IMR-90 (cell line): ENCODE measurements at regions not wholly inside any gene's neighbourhood (a gene's known extent, or its start where the extent isn't known, plus 50 kb on each side); places are given as distances from the start of the nearest gene placed in this dataset.

Source experiments
- ATAC-seq: fragments of 200-7000 bp; cut with Tn5 transposase; 2 replicates; pipeline ENCODE4 v1.9.1; 2020; ENCODE audit warnings: low read depth, mild to moderate bottlenecking, moderate library complexity
- BruUV-seq: library from RNA; stranded (reverse); fragments of 400-500 nt; replicated peaks from 2 replicates; lab custom pipeline; 2021; lab: Mats Ljungman, UMichigan
- CTCF ChIA-PET: fragments of 300-600 bp; formaldehyde crosslinking; extraction: SDS; loops from one replicate; lab custom pipeline; 2021; ENCODE audit warnings: antibody characterized with exemption; lab: Yijun Ruan, JAX
- POLR2A ChIA-PET: fragments of 300-600 bp; sonication (Branson Sonifier 250); formaldehyde crosslinking; loops from one replicate; lab custom pipeline; 2022; ENCODE audit warnings: antibody characterized with exemption; ENCODE audit not compliant: unreplicated experiment; lab: Charles Lee
- DNase-seq: peaks from one replicate; pipeline ENCODE4 v3.0.0; 2013
- H2AFZ ChIP-seq: replicated peaks from 2 replicates; pipeline ENCODE3; 2013; ENCODE audit warnings: low read length, mild to moderate bottlenecking; ENCODE audit not compliant: poor library complexity
- H2AK5ac ChIP-seq: 2 replicates; pipeline ENCODE4 v1.6.1; 2013; ENCODE audit warnings: low read depth, low read length, inconsistent platforms
- H2AK9ac ChIP-seq: replicated peaks from 2 replicates; pipeline ENCODE3; 2013; ENCODE audit warnings: mild to moderate bottlenecking, low read depth, low read length, moderate library complexity; ENCODE audit not compliant: poor library complexity
- H2BK120ac ChIP-seq: 2 replicates; pipeline ENCODE4 v1.6.1; 2013; ENCODE audit warnings: low read depth, low read length, inconsistent platforms
- H2BK15ac ChIP-seq: 3 replicates; pipeline ENCODE4 v1.6.1; 2013; ENCODE audit warnings: low read depth, low read length, inconsistent platforms
- H2BK20ac ChIP-seq: 2 replicates; pipeline ENCODE4 v1.6.1; 2013; ENCODE audit warnings: low read depth, mild to moderate bottlenecking, inconsistent platforms, low read length, moderate library complexity
- H2BK5ac ChIP-seq: 2 replicates; pipeline ENCODE4 v1.6.1; 2013; ENCODE audit warnings: mild to moderate bottlenecking, low read depth, low read length, inconsistent platforms; ENCODE audit not compliant: poor library complexity, severe bottlenecking
- H3K14ac ChIP-seq: replicated peaks from 2 replicates; pipeline ENCODE4 v1.6.1; 2013; ENCODE audit warnings: low read depth, low read length, inconsistent platforms
- H3K18ac ChIP-seq: 2 replicates; pipeline ENCODE4 v1.6.1; 2013; ENCODE audit warnings: low read depth, low read length, control low read depth
- H3K23ac ChIP-seq: 2 replicates; pipeline ENCODE4 v1.6.1; 2013; ENCODE audit warnings: low read depth, low read length, inconsistent platforms
- H3K27ac ChIP-seq: 2 replicates; pipeline ENCODE4 v1.5.1; 2013; ENCODE audit warnings: mild to moderate bottlenecking, control low read depth, low read length; ENCODE audit not compliant: insufficient read depth
- H3K27me3 ChIP-seq: 2 replicates; pipeline ENCODE4 v1.6.1; 2013; ENCODE audit warnings: low read length; ENCODE audit not compliant: control insufficient read depth, insufficient read depth
- H3K36me3 ChIP-seq: 2 replicates; pipeline ENCODE4 v1.6.1; 2013; ENCODE audit warnings: low read length, mixed read lengths; ENCODE audit not compliant: control insufficient read depth, insufficient read depth
- H3K4ac ChIP-seq: 2 replicates; pipeline ENCODE4 v1.6.1; 2013; ENCODE audit warnings: low read depth, low read length, inconsistent platforms
- H3K4me1 ChIP-seq: 2 replicates; pipeline ENCODE4 v1.6.1; 2013; ENCODE audit warnings: low read length, mixed read lengths; ENCODE audit not compliant: control insufficient read depth, insufficient read depth
- H3K4me2 ChIP-seq: 2 replicates; pipeline ENCODE4 v1.6.1; 2013; ENCODE audit warnings: low read depth, mild to moderate bottlenecking, control low read depth, low read length, moderate library complexity
- H3K4me3 ChIP-seq: 2 replicates; pipeline ENCODE4 v1.5.1; 2013; ENCODE audit warnings: low read depth, mild to moderate bottlenecking, control low read depth, low read length, moderate library complexity; ENCODE audit not compliant: insufficient read depth
- H3K56ac ChIP-seq: 2 replicates; pipeline ENCODE4 v1.6.1; 2013; ENCODE audit warnings: low read length, inconsistent platforms; ENCODE audit not compliant: insufficient read depth; ENCODE audit errors: extremely low read depth
- H3K79me1 ChIP-seq, 2 experiments: 2 replicates each; pipeline ENCODE4 v1.6.1; 2013; ENCODE audit warnings: low read length in 2 of 2, inconsistent platforms in 1 of 2, low read depth in 1 of 2
- H3K9ac ChIP-seq: 2 replicates; pipeline ENCODE4 v1.6.1; 2013; ENCODE audit warnings: low read depth, low read length, control low read depth
- H3K9me1 ChIP-seq: 2 replicates; pipeline ENCODE4 v1.6.1; 2013; ENCODE audit warnings: low read length, inconsistent platforms; ENCODE audit not compliant: insufficient read depth
- H3K9me3 ChIP-seq: 2 replicates; pipeline ENCODE4 v1.6.1; 2013; ENCODE audit warnings: low read length; ENCODE audit not compliant: control insufficient read depth, insufficient read depth
- H4K20me1 ChIP-seq: 2 replicates; pipeline ENCODE4 v1.6.1; 2013; ENCODE audit warnings: low read length, inconsistent platforms; ENCODE audit not compliant: insufficient read depth
- H4K5ac ChIP-seq: 2 replicates; pipeline ENCODE4 v1.6.1; 2013; ENCODE audit warnings: mild to moderate bottlenecking, low read depth, low read length, control low read depth
- H4K8ac ChIP-seq, 2 experiments: 2 replicates each; pipeline ENCODE4 v1.6.1; 2013; ENCODE audit warnings: low read depth in 2 of 2, low read length in 2 of 2, control low read depth in 1 of 2, inconsistent platforms in 1 of 2
- H4K91ac ChIP-seq: 2 replicates; pipeline ENCODE4 v1.6.1; 2013; ENCODE audit warnings: low read depth, low read length, inconsistent platforms; ENCODE audit not compliant: insufficient read depth
- CEBPB ChIP-seq: IDR thresholded peaks from 2 replicates; pipeline ENCODE4 v1.6.1; 2012; ENCODE audit warnings: low read depth, low read length, improper control_type of control experiment
- FOS ChIP-seq: fragments of 150-350 bp; IDR thresholded peaks from 2 replicates; pipeline ENCODE4 v1.6.1; 2016; ENCODE audit warnings: low read depth, low read length
- MAFK ChIP-seq: IDR thresholded peaks from 2 replicates; pipeline ENCODE4 v1.6.1; 2012; ENCODE audit warnings: low read depth, low read length, improper control_type of control experiment
- NFE2L2 ChIP-seq: fragments of 150-350 bp; IDR thresholded peaks from 2 replicates; pipeline ENCODE4 v1.6.1; 2016; ENCODE audit warnings: low read depth, mild to moderate bottlenecking, low read length
- POLR2A ChIP-seq: IDR thresholded peaks from 2 replicates; pipeline ENCODE4 v1.6.1; 2012; ENCODE audit warnings: mild to moderate bottlenecking, low read depth, low read length
- RAD21 ChIP-seq: IDR thresholded peaks from 2 replicates; pipeline ENCODE4 v1.6.1; 2012; ENCODE audit warnings: low read length, improper control_type of control experiment
- RFX5 ChIP-seq: IDR thresholded peaks from 2 replicates; pipeline ENCODE4 v1.8.0; 2012; ENCODE audit warnings: low read depth, mild to moderate bottlenecking, low read length, moderate library complexity
- SMC3 ChIP-seq: fragments of 150-350 bp; IDR thresholded peaks from 2 replicates; pipeline ENCODE4 v1.6.1; 2016; ENCODE audit warnings: low read depth, mild to moderate bottlenecking, antibody characterized with exemption, low read length, moderate library complexity
- WGBS, 2 experiments: methylation state at CpG; one replicate each; pipeline versions ENCODE4 v1.1.5 to v1.1.7; 2013; ENCODE audit warnings: missing lambda C conversion rate in 2 of 2; ENCODE audit not compliant: insufficient read length in 1 of 2; ENCODE audit errors: extremely low coverage in 2 of 2; 5-methylcytosine and 5-hydroxymethylcytosine counted together
- dilution Hi-C: fragments of 300-500 bp; cut with HindIII; formaldehyde crosslinking; loops from one replicate; pipeline ENCODE4 v1.14.3; 2018; ENCODE audit warnings: low sequenced_read_pairs; ENCODE audit not compliant: unreplicated experiment
- in situ Hi-C: fragments of 300-500 bp; cut with MboI; formaldehyde crosslinking; loops from 3 replicates; pipeline ENCODE4 v1.14.3; 2019; ENCODE audit warnings: low sequenced_read_pairs, inconsistent platforms, mixed read lengths
- intact Hi-C: fragments of 100-400 bp; cut with micrococcal nuclease; formaldehyde crosslinking; loops from 2 replicates; pipeline ENCODE4 v1.10.0; 2022
- TF ChIP-seq, protein P1 (sequence below): conservative IDR thresholded peaks from 2 replicates; pipeline ENCODE4 v1.5.1; 2012; ENCODE audit warnings: mild to moderate bottlenecking, low read depth, low read length, improper control_type of control experiment
- TF ChIP-seq, protein P2 (sequence below): fragments of 150-350 bp; IDR thresholded peaks from 2 replicates; pipeline ENCODE4 v1.6.1; 2017; ENCODE audit warnings: mild to moderate bottlenecking, antibody characterized with exemption, low read length, low read depth

DNA sequence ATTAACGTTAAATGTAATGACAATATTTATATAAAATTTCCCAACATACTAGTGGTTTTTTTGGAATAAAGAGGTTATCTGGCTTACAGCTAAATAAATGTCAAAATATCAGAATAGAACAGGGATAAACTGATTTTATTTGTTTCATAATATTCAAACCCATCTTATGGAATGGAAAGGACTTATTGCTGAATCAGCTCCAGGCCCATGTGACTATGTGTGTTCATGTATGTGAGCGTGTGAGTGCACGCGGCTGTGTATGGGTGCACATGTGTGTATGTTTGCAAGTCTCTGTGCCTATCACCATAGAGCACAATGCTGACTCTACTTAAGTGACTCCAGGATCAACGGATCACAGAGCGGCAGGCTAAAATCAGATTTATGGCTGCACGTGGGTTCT lies 392.3 kb upstream of the GRM7 start:
- dilution Hi-C loops, result no loop called here
- CTCF ChIA-PET, result no interaction called here

More for the DNA sequence above, 392.3 kb upstream of the GRM7 start:
- no peaks in the 10 kb centered on the region for H3K27me3 ChIP-seq
- no peak overlapping the region for H2BK15ac ChIP-seq
- no peak overlapping the region for H3K4me2 ChIP-seq
- no peak overlapping the region for H3K23ac ChIP-seq
- no peak overlapping the region for H2AFZ ChIP-seq
- in situ Hi-C loops (no loop called here), intact Hi-C loops (no loop called here)
- H3K9me3 ChIP-seq, result peaks cover 3% of the 10 kb centered on the region; the same call in 1 of the 2 replicates
- no peak overlapping the region for H2AK9ac ChIP-seq
- ATAC-seq (no peak), DNase-seq (no peak)
- no peak overlapping the region for H2AK5ac ChIP-seq
- H2BK5ac ChIP-seq, result no peak overlapping the region
- no peak overlapping the region for H2BK120ac ChIP-seq
- H4K8ac ChIP-seq, result no peak overlapping the region
- no peak overlapping the region for H3K14ac ChIP-seq
- H4K5ac ChIP-seq, result no peak overlapping the region
- no peak overlapping the region for H4K91ac ChIP-seq
- no peak overlapping the region for H3K27ac ChIP-seq
- no peaks in the 10 kb centered on the region for H3K9me1 ChIP-seq
- no peak overlapping the region for H3K9ac ChIP-seq
- POLR2A ChIA-PET, result interaction anchor here (0.6 kb wide), 1 partner anchor 1262 kb away, joined by 3 read pairs; no protein-coding TSS in a partner anchor
- no peaks in the 10 kb centered on the region for H3K79me1 ChIP-seq
- TF ChIP-seq SMC3 (no peak), FOS (no peak), RAD21 (no peak), NFE2L2 (no peak), CEBPB (no peak), POLR2A (no peak), RFX5 (no peak), MAFK (no peak)
- TF ChIP-seq, protein P1, sequence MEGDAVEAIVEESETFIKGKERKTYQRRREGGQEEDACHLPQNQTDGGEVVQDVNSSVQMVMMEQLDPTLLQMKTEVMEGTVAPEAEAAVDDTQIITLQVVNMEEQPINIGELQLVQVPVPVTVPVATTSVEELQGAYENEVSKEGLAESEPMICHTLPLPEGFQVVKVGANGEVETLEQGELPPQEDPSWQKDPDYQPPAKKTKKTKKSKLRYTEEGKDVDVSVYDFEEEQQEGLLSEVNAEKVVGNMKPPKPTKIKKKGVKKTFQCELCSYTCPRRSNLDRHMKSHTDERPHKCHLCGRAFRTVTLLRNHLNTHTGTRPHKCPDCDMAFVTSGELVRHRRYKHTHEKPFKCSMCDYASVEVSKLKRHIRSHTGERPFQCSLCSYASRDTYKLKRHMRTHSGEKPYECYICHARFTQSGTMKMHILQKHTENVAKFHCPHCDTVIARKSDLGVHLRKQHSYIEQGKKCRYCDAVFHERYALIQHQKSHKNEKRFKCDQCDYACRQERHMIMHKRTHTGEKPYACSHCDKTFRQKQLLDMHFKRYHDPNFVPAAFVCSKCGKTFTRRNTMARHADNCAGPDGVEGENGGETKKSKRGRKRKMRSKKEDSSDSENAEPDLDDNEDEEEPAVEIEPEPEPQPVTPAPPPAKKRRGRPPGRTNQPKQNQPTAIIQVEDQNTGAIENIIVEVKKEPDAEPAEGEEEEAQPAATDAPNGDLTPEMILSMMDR, result no peak
- TF ChIP-seq, protein P2, sequence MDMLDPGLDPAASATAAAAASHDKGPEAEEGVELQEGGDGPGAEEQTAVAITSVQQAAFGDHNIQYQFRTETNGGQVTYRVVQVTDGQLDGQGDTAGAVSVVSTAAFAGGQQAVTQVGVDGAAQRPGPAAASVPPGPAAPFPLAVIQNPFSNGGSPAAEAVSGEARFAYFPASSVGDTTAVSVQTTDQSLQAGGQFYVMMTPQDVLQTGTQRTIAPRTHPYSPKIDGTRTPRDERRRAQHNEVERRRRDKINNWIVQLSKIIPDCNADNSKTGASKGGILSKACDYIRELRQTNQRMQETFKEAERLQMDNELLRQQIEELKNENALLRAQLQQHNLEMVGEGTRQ, result no peak
- no peak overlapping the region for H3K4ac ChIP-seq
- H3K18ac ChIP-seq, result no peak overlapping the region
- no peaks in the 10 kb centered on the region for H3K36me3 ChIP-seq
- BruUV-seq, result no TSS peak
- H3K4me1 ChIP-seq, result no peaks in the 10 kb centered on the region
- WGBS, 2 experiments, result no CpG with 5 or more reads among the region's 7 CpGs
- H4K20me1 ChIP-seq, result no peaks in the 10 kb centered on the region
- H2BK20ac ChIP-seq, result no peak overlapping the region
- no peak overlapping the region for H3K4me3 ChIP-seq
- no peak overlapping the region for H3K56ac ChIP-seq
